Right hindlimb (tissue), 1 donor: ENCODE measurements at regions not wholly inside any gene's neighbourhood (a gene's known extent, or its start where the extent isn't known, plus 50 kb on each side); places are given as distances from the start of the nearest gene placed in this dataset.
A peak's percentile ranks its signal among the peaks of the same experiment; 100 is the strongest.

Experiments used
- DNase-seq: peaks from one replicate; pipeline ENCODE4 v3.0.0-alpha.2; 2018

DNA sequence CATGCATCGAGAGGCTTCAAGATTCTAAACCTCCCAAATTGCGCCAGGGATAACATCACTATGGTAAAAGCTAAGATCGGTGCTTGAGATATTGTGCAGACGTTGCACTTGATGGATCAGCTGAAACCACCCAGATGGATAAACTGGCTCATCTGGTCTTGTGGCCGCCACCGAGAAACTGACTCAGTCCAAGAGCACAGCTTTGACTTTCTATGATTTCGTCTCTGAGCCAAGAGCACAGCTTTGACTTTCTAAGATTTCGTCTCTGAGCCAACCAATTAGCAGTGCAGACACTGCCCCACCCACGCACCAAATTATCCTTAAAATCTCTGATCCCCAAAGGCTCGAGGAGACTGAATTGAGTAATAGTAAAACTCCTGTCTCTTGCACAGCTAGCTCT, 687.2 kb downstream of the FAM133A start:
- DNase-seq = no peak

DNA sequence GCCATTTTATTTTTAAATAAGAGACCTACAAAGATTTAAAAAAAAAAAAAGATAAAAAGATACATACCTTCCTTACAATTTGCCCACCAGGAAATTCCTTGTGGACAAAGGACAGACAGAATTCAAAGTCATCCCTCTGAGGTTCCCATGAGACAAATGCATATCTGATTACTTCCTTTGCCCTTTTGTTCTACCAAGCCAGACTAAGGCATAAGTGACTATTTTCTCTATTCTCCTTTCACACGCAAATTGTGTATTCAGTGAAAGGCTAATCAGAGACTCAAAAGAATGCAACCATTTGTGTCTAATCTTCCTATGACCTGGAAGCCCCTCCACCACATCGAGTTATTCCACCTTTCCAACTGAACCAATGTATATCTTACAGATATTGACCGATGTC, 691.7 kb downstream of the FAM133A start:
- DNase-seq = no peak

DNA sequence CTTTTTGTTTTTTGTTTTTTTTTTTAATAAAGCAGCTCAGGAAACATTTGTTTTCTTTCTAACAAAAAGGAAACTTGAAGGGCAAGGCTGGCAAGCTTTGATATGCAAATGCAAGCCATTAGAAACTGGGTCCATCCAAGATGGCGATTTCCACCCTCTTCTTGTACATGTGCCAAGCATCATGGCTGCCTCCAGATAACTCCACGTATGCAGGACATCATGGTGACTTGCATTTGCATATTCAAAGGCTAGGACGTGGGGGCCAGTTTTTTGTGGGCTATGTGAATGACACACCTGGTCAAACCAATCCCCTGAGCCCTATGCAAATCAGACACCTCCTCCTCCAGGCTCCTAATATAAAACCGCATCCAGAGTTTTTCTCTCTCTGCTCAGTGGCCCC, 692.6 kb downstream of the FAM133A start:
- DNase-seq = no peak

DNA sequence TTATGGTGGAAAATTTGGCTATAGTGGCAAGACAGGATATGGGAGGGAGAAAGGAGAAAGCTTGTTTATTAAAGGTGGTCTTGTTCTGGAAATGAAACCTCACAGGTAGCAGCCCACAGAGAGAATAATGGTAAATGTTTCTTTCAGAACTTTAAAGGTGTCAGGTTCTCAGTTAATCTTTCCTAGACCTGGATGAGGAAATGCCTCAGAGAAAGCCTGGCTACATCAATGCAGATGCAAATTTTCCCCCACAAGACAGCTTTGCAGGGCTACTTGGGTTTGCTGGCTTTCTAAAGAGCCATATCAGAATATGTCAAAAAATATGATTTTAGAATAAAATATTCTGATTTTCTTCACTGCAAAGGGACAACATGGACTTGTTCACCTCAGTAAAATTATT, 715.0 kb downstream of the FAM133A start:
- DNase-seq = no peak

DNA sequence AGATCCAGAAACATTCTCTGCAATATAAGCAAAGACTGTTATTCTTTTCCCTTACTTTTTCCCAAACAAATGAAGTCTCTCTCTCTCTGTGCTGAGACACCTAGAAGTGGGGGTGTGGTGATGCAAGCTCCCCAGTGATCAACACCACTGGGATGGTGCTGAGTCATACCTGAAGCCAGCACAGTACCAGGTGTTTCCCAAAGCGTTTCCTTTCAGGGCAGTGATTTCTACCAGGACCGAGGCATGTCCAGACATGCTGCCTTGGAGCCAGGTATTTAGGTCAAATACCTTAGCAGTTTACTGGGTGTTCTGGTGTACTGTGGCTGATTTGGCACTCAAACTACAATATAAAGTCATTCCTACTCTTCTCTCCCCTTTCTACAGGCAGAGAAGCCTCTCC, 726.5 kb downstream of the FAM133A start:
- DNase-seq = no peak

DNA sequence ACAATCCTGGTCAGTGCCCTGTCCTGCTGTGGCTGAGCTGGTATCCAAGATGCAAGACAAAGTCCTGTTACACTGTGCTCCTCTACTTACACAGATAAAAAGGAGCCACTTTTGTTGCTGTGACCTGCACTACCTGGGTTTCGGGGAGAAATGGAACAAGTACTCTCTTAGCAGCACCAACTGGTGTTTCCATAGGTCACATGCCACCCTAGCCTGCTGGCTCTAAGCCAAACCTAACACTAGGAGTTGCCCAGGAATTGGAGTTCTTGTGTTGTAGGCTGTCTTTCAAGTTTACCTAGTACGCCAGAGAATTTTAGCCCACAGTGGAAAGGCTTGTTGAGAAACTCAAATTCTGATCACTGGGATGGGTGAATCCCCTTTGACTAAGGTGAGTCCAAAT, 727.4 kb downstream of the FAM133A start:
- DNase-seq = no peak

DNA sequence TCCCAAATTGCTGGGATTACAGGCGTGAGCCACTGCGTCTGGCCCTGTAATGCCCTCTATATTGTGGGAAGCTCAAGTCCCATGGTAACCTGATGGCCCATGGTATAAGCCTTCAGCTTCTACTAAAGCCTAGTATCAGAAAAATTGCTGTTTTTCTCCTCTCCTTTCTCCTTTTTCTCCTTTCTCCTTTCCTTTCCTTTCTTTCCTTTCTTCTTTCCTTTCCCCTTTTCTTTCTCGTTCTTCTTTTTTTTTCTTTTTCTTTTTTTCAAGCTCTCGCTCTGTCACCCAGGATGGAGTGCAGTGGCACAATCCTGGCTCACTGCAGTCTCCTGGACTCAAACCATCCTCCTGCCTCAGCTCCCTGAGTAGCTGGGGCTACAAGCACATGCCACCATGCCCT, 740.7 kb downstream of the FAM133A start:
- DNase-seq = no peak

DNA sequence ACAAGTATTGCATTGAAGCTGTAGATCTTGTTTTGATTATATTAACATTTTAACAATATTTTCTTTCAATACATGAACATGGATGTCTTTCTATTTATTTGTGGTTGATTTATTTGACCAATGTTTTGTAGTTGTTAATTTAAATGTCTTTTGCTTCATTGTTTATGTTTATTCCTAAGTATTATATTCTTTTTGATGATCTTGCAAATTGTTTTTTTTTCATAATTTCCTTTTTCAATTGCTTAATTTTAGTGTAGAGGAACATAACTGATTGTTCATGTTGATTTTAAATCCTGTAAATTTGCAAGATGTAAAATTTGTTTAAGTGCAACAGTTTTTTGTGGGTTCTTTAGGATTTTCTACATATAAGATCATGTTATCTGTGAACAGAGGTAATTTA, 744.1 kb downstream of the FAM133A start:
- DNase-seq = no peak

DNA sequence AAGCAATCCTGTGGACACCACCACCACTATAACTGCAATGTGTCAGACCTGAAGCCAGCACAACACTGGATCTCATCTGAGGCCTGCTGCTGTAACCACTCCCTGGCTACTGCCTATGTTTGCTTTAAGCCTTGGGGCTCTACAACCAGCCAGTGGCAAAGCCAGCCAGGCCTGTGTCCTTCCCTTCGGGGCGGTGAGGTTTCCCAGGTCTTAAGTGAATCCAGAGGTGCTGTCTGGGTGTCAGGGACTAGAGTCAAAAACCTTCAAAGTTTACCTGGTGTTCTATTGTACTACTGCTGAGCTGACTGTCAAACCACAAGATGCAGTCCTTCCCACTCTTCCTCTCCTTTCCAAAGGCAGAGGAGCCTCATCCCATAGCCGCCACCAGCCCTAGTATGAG, 750.5 kb downstream of the FAM133A start:
- no peak for DNase-seq

DNA sequence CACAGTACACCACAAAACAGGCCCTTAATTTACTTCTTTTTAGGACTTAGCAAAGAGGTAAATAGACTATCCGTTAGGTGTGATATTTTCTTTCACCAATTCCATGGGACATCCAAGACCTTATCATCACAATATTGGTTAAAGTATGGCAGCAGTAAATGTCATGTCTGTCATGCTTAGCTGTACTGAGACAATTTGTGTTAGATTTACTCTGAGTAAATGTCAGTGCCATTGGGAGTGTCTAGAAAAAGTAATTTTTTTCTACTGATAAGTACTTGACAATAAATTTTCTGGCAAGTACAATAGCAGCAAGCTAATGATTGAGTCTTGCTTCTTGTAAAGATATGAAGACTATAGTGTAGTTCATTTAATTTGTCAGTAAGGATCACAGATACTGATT, 756.1 kb downstream of the FAM133A start:
- DNase-seq = no peak

DNA sequence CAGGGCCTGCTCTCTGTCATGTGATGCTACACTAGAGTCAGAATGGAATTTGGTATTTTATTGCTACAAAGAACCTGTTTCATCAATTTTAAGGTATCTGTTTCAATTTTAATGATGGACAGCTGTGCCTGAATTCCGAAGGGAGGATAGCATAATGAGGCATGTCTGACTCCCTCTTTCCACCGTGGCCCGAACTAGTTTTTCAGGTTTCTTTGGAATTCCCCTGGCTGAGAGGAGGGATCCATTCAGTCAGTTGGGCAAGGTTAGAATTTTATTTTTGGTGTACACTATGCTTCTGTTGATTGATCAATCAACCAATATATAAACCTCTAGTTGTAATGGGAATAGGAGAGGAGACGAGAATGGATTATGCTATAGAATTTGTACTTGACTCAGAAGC, 761.8 kb downstream of the FAM133A start:
- DNase-seq = no peak

DNA sequence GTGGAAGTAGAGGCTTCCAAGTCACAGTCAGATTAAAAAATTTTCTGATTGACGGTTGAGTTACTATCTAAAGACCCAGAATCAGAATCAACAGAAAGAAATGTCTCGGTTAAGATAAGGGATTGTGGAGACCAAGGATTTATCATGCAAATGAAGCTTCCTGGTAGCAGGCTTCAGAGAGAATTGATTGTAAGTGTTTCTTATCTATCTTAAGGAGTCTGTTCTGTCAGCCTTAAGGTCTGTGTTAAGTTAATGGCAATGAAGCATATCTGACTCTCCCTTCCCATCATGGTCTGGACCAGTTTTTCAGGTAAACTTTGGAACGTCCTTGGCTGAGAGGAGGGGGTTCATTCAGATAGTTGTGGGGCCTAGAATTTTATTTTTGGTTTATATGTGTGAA, 780.2 kb downstream of the FAM133A start:
- no peak for DNase-seq

DNA sequence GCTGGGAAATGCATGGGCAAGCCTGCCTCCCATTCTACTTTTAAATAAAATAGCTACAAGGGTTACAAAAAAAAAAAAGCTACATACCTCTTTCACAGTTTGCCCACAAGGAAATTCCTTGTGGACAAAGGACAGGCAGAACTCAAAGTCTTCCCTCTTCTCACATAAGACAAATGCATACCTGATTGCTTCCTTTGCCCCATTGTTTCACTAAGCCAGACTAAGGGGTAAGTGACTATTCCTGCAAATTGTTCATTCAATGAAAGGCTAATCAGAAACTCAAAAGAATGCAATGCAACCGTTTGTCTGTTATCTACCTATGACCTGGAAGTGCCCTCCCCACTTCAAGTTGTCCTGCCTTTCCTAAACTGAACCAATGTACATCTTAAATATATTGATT, 780.6 kb downstream of the FAM133A start:
- no peak for DNase-seq

DNA sequence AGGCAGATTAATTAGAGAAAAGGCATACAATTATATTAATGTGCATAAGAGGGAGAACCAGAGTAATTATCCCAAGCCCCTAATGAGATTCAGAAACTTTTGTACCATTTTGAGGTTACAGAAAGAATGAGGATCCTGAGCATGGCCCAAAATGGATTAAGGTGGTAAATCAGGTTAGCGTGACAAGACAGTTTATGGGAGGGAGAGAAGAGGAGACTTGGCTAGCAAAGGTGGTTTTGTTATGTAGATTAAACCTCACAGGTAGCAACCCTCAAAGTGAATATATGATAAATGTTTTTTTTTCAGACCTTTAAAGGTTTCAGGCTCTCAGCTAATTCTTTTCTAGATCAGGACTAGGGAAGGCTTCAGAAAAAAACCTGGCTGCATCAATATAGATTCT, 781.8 kb downstream of the FAM133A start:
- DNase-seq = no peak

DNA sequence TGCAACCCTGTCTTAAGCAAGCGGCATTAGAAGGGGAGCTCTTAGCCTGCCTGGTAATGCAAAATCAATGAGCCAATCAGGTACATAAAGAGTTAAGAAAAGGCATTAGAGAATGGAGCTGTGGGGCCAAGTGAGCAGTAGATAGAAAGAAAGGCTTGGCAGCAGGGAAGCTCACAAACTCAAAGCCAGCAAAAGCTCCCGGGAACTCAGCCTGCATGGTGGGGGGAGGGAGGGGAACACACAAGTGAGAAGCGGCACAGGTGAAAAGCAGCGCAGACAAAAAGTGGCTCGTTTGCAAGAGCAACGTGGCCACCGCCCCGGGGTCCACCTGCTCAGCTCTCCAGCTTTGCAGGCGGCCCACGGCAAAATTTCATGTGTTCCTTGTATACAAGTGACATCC, 818.5 kb downstream of the FAM133A start:
- no peak for DNase-seq

DNA sequence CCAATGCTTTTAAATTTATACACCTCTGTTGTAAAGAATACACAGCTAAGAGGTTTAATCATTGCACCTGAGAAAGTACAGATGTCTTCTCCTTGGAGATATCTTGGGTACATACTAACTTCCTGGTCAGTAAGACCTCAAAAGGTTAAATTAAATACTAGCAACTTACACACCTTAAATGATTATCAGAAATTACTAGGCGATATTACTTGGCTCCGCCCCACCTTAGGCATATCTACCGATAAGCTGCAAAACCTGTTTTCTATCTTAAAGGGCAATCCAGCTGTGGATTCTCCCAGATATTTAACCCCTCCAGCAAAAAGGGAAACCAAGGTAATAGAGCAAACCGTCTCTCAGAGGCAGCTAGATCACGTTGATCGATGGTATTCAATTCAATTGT, 819.4 kb downstream of the FAM133A start:
- no peak for DNase-seq

DNA sequence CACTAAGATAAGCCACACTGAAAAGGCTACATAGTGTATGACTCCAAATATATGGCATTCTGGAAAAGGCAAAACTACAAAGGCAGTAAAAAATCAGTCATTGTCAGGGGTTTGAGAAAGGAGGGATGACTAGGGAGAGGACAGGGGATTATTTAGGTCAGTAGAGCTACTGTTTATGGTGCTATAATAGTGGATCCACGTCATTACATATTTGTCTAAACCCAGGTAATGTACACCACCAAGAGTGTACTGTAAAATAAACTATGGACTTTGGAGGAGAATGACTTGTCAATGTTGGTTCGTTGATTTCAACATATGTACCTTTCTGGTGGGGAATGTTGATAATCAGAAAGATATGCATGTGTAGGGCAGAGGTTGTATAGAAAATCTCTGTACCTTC, 837.6 kb downstream of the FAM133A start:
- no peak for DNase-seq

DNA sequence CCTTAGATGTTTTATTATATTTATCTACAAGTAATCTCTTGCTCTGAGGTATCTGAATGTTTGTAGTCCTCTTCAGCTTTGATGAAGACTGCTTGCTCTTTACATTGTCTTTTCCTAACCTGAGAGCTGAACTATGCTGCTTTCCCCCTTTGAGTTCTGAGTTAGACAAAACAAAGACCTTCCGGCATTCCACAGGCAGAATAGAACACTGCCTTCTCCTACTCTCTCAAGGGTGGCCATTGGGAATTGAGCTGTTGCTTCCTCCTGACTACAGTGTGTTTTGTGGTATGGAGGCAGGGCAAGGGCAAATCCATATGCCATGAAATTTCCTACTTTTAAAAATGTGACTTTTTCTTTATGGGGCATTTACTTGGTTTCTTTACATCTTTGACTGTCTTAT, 841.0 kb downstream of the FAM133A start:
- no peak for DNase-seq

DNA sequence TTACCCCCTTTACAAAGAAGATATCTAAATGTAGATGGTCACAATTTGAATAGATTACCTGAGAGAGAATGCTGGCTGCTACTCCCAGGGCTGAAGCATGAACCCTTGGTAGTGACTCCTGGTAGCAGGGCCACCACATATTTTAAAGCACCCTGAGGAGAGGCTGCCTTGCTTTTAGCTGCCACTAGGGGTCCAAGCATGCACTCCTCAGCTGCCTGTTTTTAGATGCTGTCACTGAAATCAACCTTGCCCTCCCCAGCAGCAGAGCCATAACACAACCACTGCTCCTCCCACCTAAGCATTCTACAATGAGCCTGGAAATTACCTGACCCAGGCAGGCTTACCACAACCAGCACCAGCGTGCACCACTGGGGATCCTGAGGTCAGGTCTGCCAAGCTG, 850.9 kb downstream of the FAM133A start:
- DNase-seq = no peak

DNA sequence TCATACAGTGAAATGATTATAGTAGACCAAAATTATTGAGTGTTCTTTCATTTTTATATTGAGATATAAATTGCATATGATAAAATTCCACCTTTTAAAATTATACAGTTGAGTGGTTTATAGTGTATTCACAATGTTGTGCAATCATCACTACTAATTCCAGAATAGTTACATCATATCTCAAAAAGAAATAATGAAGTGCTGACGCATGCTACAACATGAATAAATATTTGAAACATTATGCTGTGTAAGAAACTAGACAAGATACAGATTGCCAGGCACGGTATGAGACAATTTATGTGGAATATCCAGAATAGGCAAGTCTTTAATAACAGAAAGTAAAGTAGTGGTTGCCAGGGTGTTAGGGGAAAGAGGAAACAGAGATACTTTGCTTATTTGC, 871.7 kb downstream of the FAM133A start:
- no peak for DNase-seq

DNA sequence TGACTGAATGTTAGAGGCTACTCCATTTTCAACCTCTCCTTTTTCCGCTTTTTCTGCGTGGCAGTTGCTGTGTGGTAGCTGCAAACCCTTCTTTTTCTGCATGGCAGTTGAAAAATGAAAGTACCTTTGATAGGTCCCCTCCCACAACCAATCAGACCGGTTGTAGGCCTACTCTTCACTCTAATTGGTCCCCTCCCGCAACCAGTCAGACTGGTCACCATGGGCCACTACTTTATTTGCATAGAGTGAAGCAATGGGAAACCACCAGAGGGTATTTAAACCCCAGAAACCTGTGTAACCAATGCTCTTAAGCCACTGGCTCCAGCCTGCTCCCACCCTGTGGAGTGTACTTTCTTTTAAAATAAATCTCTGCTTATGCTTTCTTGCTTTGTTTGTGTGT, 877.8 kb downstream of the FAM133A start:
- no peak for DNase-seq

DNA sequence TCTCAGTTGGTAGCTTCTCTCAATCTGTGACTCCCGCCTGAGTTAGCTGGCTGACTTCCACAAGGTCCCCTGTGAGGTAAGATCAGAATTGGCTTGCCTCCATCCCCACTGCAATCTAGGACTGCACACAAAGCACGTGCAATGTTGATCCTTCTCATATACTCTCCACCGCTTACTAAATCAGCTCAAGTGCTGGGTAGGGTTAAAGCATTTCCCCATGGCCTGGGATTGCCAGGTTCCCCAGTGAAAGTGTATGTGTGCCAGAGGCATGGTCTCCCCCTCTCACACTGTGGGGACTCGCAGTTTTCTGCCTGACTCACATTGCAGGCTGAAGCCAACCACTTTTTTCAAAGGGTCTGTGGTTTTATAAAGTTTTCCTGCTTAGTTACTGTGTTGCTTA, 886.9 kb downstream of the FAM133A start:
- peak; percentile 9 for DNase-seq

DNA sequence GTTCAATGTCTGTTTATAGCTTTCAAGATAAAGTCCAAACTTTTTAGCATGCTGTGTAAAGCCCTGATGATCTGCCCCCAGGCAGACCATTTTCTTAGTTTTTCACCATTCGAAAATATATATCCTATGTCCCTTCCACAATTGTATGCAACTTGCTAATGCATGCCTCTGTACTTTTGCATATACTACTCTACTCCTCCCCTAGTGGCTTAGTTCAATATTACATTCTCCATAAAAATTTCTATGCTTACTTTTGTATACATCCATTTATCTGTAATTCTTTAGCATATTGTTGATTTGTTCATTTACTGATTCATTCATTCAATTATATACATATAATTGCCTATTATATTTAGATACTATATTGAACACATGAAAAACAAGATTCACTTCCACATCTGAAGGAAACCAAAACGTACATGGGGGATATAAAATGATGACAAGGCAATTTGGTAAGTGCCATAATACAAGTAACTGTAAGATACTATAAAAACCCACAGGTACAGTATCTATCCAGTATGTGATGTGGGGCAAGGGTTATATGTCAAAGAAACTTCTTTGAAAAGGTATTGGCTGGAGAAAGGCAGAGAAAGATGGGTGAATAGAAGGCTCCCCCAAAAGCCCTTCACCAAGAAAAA, 902.5 kb downstream of the FAM133A start:
- DNase-seq = no peak

DNA sequence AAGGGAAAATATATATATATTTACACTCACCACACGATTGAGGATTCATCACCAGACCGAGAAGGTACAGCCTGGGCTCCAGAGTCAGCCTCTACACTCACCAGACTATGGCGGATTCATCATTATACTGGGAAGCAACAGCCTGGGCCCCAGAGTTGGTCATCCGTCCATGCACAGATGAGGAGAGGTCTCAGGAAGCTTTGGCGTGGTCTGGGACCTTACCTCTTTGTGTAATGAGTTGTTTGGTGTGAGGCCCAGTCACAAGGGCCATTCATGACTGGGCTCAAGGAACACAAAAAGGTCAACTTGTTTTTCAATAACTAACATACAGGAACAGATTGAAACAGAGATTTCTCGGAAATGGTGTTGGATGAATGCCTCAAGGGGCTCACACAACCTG, 926.1 kb downstream of the FAM133A start:
- DNase-seq = no peak

DNA sequence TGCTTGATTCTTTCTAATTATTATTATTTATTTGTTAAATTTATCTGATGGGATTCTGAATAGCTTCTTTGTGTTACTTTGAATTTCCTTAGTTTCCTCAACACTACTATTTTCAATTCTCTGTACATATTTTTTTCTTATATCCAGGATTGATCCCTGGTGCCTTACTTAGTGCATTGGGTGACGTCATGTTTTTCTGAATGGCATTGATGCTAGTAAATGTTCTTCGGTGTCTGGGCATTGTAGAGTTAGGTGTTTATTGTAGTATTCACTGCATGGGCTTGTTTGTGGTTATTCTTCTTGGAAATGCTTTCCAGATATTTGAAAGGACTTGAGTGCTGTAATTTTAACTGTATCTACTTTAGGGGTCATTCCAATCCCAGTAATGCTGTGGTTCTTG, 938.1 kb downstream of the FAM133A start:
- DNase-seq = no peak

DNA sequence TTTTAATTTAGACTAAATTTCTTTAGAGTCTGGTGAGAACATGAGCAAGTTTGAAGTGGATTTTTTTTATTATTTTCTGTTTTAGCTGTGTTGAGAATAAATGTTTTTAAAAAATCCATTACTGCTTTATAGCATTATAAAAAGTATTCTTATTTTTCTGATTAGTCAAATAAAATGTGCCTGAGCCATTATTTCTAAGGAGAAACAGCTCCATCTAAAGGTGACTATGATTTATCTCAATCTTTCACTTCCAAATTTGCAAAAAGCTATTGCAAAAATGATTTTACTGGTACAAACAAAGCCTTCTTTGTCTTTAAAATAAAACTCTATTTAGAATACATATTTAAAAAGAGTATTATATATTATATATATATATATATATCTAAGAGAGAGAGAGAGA, 959.2 kb downstream of the FAM133A start:
- DNase-seq = no peak
